K562 (cell line): ENCODE measurements at regions not wholly inside any gene's neighbourhood (a gene's known extent, or its start where the extent isn't known, plus 50 kb on each side); places are given as distances from the start of the nearest gene placed in this dataset.
A peak's percentile ranks its signal among the peaks of the same experiment; 100 is the strongest.

Source experiments
- ATAC-seq: fragments of 200-7000 bp; cut with Tn5 transposase; 3 replicates; pipeline ENCODE4 v1.9.1; 2020; ENCODE audit warnings: moderate library complexity
- BruUV-seq: library from RNA; stranded (reverse); fragments of 400-500 nt; replicated peaks from 2 replicates; lab custom pipeline; 2021; lab: Mats Ljungman, UMichigan
- CTCF ChIA-PET: fragments of 300-600 bp; formaldehyde crosslinking; extraction: SDS; loops from one replicate; lab custom pipeline; 2021; ENCODE audit warnings: low intra/inter-chr PET ratio; lab: Yijun Ruan, JAX
- POLR2A ChIA-PET: fragments of 300-600, 350-650 bp; sonication (Branson Sonifier 250); formaldehyde crosslinking; extraction: SDS; loops from one replicate; lab custom pipeline; 2021; ENCODE audit warnings: antibody characterized with exemption, inconsistent platforms; lab: Yijun Ruan, JAX
- DNase-seq, 4 experiments: peaks; one replicate each; pipeline versions ENCODE4 v3.0.0 to v3.0.0-alpha.2; 2011 to 2018; ENCODE audit warnings: low spot score in 3 of 4, mixed read lengths in 3 of 4; ENCODE audit errors: extremely low read depth in 1 of 4
- FAIRE-seq: peaks from 2 replicates; lab custom pipeline; 2011; peaks lifted over from hg19 to GRCh38; lab: Jason Lieb, UNC
- H2AFZ ChIP-seq: 2 replicates; pipeline ENCODE4 v1.6.0; 2011; ENCODE audit warnings: low read depth, low read length, control low read depth, inconsistent platforms
- H3K27ac ChIP-seq: fragments of 200-600 bp; 3 replicates; pipeline ENCODE4 v1.8.0; 2011; ENCODE audit warnings: low read depth, mild to moderate bottlenecking, control low read depth, inconsistent platforms, low read length, moderate library complexity, mixed read lengths; ENCODE audit errors: extremely low read depth
- H3K27me3 ChIP-seq, 2 experiments: fragments of 300-600 bp in 1 of 2; 2 replicates in 1 of 2; 3 replicates in 1 of 2; pipeline versions ENCODE4 v1.6.0 to v1.8.0; 2011; ENCODE audit warnings: inconsistent platforms in 2 of 2, low read length in 2 of 2, mild to moderate bottlenecking in 1 of 2, mixed read lengths in 1 of 2, moderate library complexity in 1 of 2; ENCODE audit not compliant: control insufficient read depth in 2 of 2, insufficient read depth in 2 of 2
- H3K36me3 ChIP-seq: fragments of 300-600 bp; 3 replicates; pipeline ENCODE4 v1.8.0; 2011; ENCODE audit warnings: mild to moderate bottlenecking, low read length, inconsistent platforms; ENCODE audit not compliant: control insufficient read depth, insufficient read depth
- H3K4me1 ChIP-seq, 2 experiments: fragments of 200-600 bp in 1 of 2; replicated peaks in 1 of 2; 2 replicates in 1 of 2; 3 replicates in 1 of 2; pipeline versions ENCODE4 v1.5.1 to v1.8.0; 2011; ENCODE audit warnings: inconsistent platforms in 2 of 2, low read length in 2 of 2, mild to moderate bottlenecking in 1 of 2, mixed read lengths in 1 of 2, moderate library complexity in 1 of 2; ENCODE audit not compliant: control insufficient read depth in 2 of 2, insufficient read depth in 2 of 2
- H3K4me2 ChIP-seq: 2 replicates; pipeline ENCODE4 v1.6.1; 2011; ENCODE audit warnings: low read length, control low read depth, inconsistent platforms, mixed read lengths; ENCODE audit not compliant: insufficient read depth
- H3K4me3 ChIP-seq: fragments of 200-600 bp; sonication (generic), shearing (Covaris generic); 2 replicates; pipeline ENCODE4 v1.5.1; 2016; ENCODE audit warnings: control low read depth, inconsistent platforms
- H3K79me2 ChIP-seq: fragments of 200-600 bp; 3 replicates; pipeline ENCODE4 v1.8.0; 2011; ENCODE audit warnings: low read length, inconsistent platforms; ENCODE audit not compliant: control insufficient read depth, insufficient read depth
- H3K9ac ChIP-seq, 2 experiments: 2 replicates each; pipeline versions ENCODE4 v1.6.0 to v1.6.1; 2011; ENCODE audit warnings: low read depth in 2 of 2, low read length in 2 of 2, control low read depth in 1 of 2, inconsistent platforms in 1 of 2, mild to moderate bottlenecking in 1 of 2, mixed read lengths in 1 of 2; ENCODE audit not compliant: insufficient read depth in 1 of 2
- H3K9me1 ChIP-seq: one replicate; pipeline ENCODE4 v1.6.0; 2011; ENCODE audit warnings: inconsistent platforms, mild to moderate bottlenecking, low read length, moderate library complexity; ENCODE audit not compliant: control insufficient read depth, insufficient read depth
- H3K9me3 ChIP-seq: replicated peaks from 2 replicates; pipeline ENCODE4 v1.5.1; 2011; ENCODE audit warnings: low read depth, low read length, inconsistent platforms; ENCODE audit not compliant: control insufficient read depth, insufficient read depth
- H4K20me1 ChIP-seq: replicated peaks from 2 replicates; pipeline ENCODE4 v1.6.1; 2011; ENCODE audit warnings: low read length, inconsistent platforms, mixed read lengths; ENCODE audit not compliant: control insufficient read depth, insufficient read depth
- KLF1 ChIP-seq: fragments of 450-650 bp; IDR thresholded peaks from 2 replicates; pipeline ENCODE4 v1.6.1; 2016; ENCODE audit warnings: missing genetic modification characterization, missing compliant biosample characterization
- NFIC ChIP-seq: fragments of 450-650 bp; IDR thresholded peaks from 2 replicates; pipeline ENCODE4 v1.6.1; 2017; ENCODE audit warnings: mild to moderate bottlenecking, inconsistent platforms
- NR2C1 ChIP-seq, 2 experiments: fragments of 450-650 bp; IDR thresholded peaks; 2 replicates each; pipeline ENCODE4 v1.6.1; 2017; ENCODE audit warnings: mild to moderate bottlenecking in 2 of 2, antibody characterized with exemption in 1 of 2, inconsistent platforms in 1 of 2, missing compliant biosample characterization in 1 of 2, missing genetic modification characterization in 1 of 2
- POLR2G ChIP-seq: fragments of 200-400 bp; formaldehyde crosslinking; IDR thresholded peaks from 2 replicates; pipeline ENCODE4 v1.6.1; 2017; ENCODE audit warnings: low read depth, mild to moderate bottlenecking, antibody characterized with exemption, low read length, moderate library complexity
- PTRF ChIP-seq: fragments of 450-650 bp; IDR thresholded peaks from 2 replicates; pipeline ENCODE4 v1.6.1; 2016; ENCODE audit warnings: mild to moderate bottlenecking, missing genetic modification characterization, missing compliant biosample characterization
- RBM17 ChIP-seq: fragments of 200-400 bp; formaldehyde crosslinking; IDR thresholded peaks from 2 replicates; pipeline ENCODE4 v1.6.1; 2017; ENCODE audit warnings: low read depth, mild to moderate bottlenecking, low read length, borderline replicate concordance
- RBM22 ChIP-seq: fragments of 200-400 bp; formaldehyde crosslinking; IDR thresholded peaks from 2 replicates; pipeline ENCODE4 v1.6.1; 2018; ENCODE audit warnings: low read length, low read depth; ENCODE audit not compliant: poor library complexity, severe bottlenecking
- THRAP3 ChIP-seq: fragments of 450-650 bp; IDR thresholded peaks from 2 replicates; pipeline ENCODE4 v1.6.1; 2016; ENCODE audit warnings: mild to moderate bottlenecking, inconsistent platforms, borderline replicate concordance
- ZBTB8A ChIP-seq: fragments of 450-650 bp; IDR thresholded peaks from 2 replicates; pipeline ENCODE4 v1.6.1; 2018; ENCODE audit warnings: mild to moderate bottlenecking, moderate library complexity; ENCODE audit not compliant: partially characterized antibody
- ZFP1 ChIP-seq: fragments of 450-650 bp; formaldehyde crosslinking; IDR thresholded peaks from 2 replicates; pipeline ENCODE4 v1.4.0; 2020; ENCODE audit warnings: mild to moderate bottlenecking, mixed read lengths
- ZHX1 ChIP-seq: fragments of 150-350 bp; conservative IDR thresholded peaks from 2 replicates; pipeline ENCODE4 v1.6.1; 2014; ENCODE audit warnings: low read length
- ZMIZ1 ChIP-seq, 2 experiments: fragments of 150-350 bp in 1 of 2; IDR thresholded peaks; 2 replicates each; pipeline ENCODE4 v1.6.1; 2012 to 2016; ENCODE audit warnings: low read depth in 2 of 2, low read length in 2 of 2, mild to moderate bottlenecking in 1 of 2, moderate library complexity in 1 of 2
- ZNF12 ChIP-seq: sonication (generic); formaldehyde crosslinking; IDR thresholded peaks from 2 replicates; pipeline ENCODE4 v1.4.0; 2020; ENCODE audit warnings: mild to moderate bottlenecking, missing genetic modification reagents
- ZNF217 ChIP-seq: sonication (generic); formaldehyde crosslinking; IDR thresholded peaks from 2 replicates; pipeline ENCODE4 v1.8.0; 2022; ENCODE audit warnings: mild to moderate bottlenecking, missing genetic modification reagents
- ZNF766 ChIP-seq: fragments of 200-800 bp; sonication (Bioruptor generic); conservative IDR thresholded peaks from 2 replicates; pipeline ENCODE4 v1.6.1; 2016; ENCODE audit warnings: missing genetic modification characterization, missing compliant biosample characterization
- WGBS: fragments of 100-300 bp; shearing (Covaris generic); methylation state at CpG from one replicate; pipeline ENCODE4 v1.1.6; 2016; ENCODE audit warnings: low coverage, mixed read lengths; ENCODE audit not compliant: insufficient coverage; ENCODE audit errors: missing lambda C conversion rate; 5-methylcytosine and 5-hydroxymethylcytosine counted together
- in situ Hi-C: fragments of 300-500 bp; cut with MboI; formaldehyde crosslinking; loops from 4 replicates; pipeline ENCODE4 v1.15.0; 2018; ENCODE audit warnings: inconsistent platforms, mixed read lengths
- intact Hi-C: fragments of 100-400 bp; cut with micrococcal nuclease; formaldehyde crosslinking; loops from 2 replicates; pipeline ENCODE4 v1.14.2; 2022
- TF ChIP-seq, protein P1 (sequence below): sonication (generic); formaldehyde crosslinking; IDR thresholded peaks from 2 replicates; pipeline ENCODE4 v1.8.0; 2022; ENCODE audit warnings: missing genetic modification reagents, mild to moderate bottlenecking, moderate library complexity, borderline replicate concordance

DNA sequence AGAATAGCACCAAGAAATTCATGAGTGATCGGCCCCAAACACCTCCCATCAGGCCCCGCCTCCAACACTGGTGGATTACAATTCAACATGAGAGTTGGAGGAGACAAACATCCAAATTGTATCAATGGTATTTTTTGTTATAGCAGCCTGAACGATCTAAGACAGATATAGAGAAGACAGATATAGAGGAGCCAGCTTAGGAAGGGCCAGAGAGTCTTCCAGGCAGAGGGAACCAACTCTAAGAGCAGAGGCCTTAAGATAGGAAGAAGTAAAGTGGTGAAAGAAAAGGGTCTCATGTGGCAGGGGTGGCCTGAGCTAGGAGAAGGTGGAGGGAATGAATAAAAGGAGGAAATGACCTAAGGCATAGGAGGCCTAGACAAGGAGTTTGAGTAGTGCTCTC, 158.8 kb upstream of the TBL1XR1 start:
- no peaks in the 10 kb centered on the region for H3K9me3 ChIP-seq
- H3K27ac ChIP-seq = peak overlapping the region; percentile 98
- WGBS = 58% methylated on average over 3 of the region's 3 CpGs
- FAIRE-seq (no peak), ATAC-seq (no peak), DNase-seq (no peak)
- H3K36me3 ChIP-seq = no peaks in the 10 kb centered on the region
- CTCF ChIA-PET = no interaction called here
- H4K20me1 ChIP-seq = no peaks in the 10 kb centered on the region
- H3K9me1 ChIP-seq = no peaks in the 10 kb centered on the region
- no peak overlapping the region for H3K4me2 ChIP-seq
- intact Hi-C loops (loop anchor here (5.0 kb wide), 2 partner anchors 209 to 304 kb away; no protein-coding TSS in a partner anchor), in situ Hi-C loops (no loop called here)
- H3K9ac ChIP-seq = peak overlapping the region in 1 of 2 experiments; percentile 84; a peak in 3 of 4 replicates
- peak overlapping the region; percentile 52 for H2AFZ ChIP-seq
- H3K27me3 ChIP-seq = no peaks in the 10 kb centered on the region
- H3K4me1 ChIP-seq = peaks cover 24 to 54% of the 10 kb centered on the region in 2 experiments
- BruUV-seq = no TSS peak
- H3K79me2 ChIP-seq = peaks cover 6% of the 10 kb centered on the region; the same call in 1 of the 3 replicates
- POLR2A ChIA-PET = interaction anchor here (1.9 kb wide), 1 partner anchor 10 kb away, joined by 17 read pairs; no protein-coding TSS in a partner anchor
- no peak overlapping the region for H3K4me3 ChIP-seq
- TF ChIP-seq ZHX1 (no peak), KLF1 (no peak), ZBTB8A (no peak), ZFP1 (CRISPR knock-in tag) (no peak), NR2C1 (IDR thresholded peaks at IDR 0.05) (no peak), NR2C1 (tag; IDR thresholded peaks at IDR 0.05) (no peak), ZNF766 (CRISPR knock-in tag) (no peak), ZMIZ1 (IDR thresholded peaks at IDR 0.05; ENCODE audit: low read depth in 2 of 2, low read length in 2 of 2) (no peak), POLR2G (no peak), RBM22 (no peak), THRAP3 (no peak), PTRF (tag) (no peak), ZNF217 (CRISPR knock-in tag) (no peak), RBM17 (no peak), ZNF12 (CRISPR knock-in tag) (peak; percentile 80; the same call in 1 of the 2 replicates), NFIC (no peak)
- TF ChIP-seq, protein P1, sequence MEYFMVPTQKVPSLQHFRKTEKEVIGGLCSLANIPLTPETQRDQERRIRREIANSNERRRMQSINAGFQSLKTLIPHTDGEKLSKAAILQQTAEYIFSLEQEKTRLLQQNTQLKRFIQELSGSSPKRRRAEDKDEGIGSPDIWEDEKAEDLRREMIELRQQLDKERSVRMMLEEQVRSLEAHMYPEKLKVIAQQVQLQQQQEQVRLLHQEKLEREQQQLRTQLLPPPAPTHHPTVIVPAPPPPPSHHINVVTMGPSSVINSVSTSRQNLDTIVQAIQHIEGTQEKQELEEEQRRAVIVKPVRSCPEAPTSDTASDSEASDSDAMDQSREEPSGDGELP (CRISPR knock-in tag) = no peak
